ENCODE measurements at regions not wholly inside any gene's neighbourhood (a gene's known extent, or its start where the extent isn't known, plus 50 kb on each side); places are given as distances from the start of the nearest gene placed in this dataset.

DNA sequence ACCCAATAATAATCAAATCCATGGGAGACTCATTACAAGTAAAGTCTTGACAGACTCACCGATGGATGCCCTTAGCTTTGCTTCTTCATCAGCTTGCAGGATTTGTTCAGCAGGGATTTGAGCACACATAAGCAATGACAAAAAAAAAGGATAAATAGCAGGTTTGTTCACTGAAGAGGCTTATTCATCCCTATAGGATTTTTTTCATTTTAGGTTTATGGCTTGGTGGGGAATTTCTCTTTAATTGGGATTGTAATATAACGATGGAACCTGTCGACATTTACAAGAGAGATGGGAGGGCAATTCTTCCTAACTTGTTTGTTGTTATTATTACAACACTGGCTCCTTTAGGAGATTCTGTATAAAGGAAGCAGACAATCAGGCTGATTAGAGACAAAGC lies 649.1 kb upstream of the PLXNA2 start:
- no peak for DNase-seq
- H3K9me3 ChIP-seq = peaks cover 0 to 9% (median 0%) of the 10 kb centered on the region in 11 donors
- no peaks in the 10 kb centered on the region for H3K36me3 ChIP-seq
- no peak overlapping the region for H3K27ac ChIP-seq
- no peak for ATAC-seq
- intact Hi-C loops (cut with DNase I) = no loop called here
- no peak overlapping the region for H3K4me3 ChIP-seq
- H3K27me3 ChIP-seq = no peaks in the 10 kb centered on the region
- TF ChIP-seq, protein P1, sequence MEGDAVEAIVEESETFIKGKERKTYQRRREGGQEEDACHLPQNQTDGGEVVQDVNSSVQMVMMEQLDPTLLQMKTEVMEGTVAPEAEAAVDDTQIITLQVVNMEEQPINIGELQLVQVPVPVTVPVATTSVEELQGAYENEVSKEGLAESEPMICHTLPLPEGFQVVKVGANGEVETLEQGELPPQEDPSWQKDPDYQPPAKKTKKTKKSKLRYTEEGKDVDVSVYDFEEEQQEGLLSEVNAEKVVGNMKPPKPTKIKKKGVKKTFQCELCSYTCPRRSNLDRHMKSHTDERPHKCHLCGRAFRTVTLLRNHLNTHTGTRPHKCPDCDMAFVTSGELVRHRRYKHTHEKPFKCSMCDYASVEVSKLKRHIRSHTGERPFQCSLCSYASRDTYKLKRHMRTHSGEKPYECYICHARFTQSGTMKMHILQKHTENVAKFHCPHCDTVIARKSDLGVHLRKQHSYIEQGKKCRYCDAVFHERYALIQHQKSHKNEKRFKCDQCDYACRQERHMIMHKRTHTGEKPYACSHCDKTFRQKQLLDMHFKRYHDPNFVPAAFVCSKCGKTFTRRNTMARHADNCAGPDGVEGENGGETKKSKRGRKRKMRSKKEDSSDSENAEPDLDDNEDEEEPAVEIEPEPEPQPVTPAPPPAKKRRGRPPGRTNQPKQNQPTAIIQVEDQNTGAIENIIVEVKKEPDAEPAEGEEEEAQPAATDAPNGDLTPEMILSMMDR (IDR thresholded peaks at IDR 0.05) = no peak
- WGBS, 2 donors = 68 to 71% methylated on average over 3 of the region's 3 CpGs
- no peaks in the 10 kb centered on the region for H3K4me1 ChIP-seq

DNA sequence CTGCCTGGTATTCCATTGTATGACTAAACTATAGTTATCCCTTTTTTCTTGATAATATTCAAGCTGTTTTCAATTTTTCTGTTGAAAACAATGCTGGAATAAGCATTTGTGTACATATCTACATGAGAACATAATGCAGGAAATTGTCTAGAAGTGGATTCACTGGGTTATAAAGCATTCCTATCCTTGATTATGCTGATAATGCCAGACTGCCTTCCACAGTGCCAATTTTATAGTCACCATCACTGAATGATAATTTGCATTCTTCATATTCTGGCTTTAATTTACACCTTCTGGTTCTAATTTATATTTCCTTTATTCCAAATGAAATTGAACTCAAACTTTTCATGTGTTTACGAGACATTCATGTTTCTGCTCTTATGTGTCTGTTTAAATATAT lies 651.0 kb upstream of the PLXNA2 start:
- H3K4me1 ChIP-seq = no peaks in the 10 kb centered on the region
- H3K4me3 ChIP-seq = no peak overlapping the region
- H3K36me3 ChIP-seq = no peaks in the 10 kb centered on the region
- 90 to 97% methylated on average over 1 of the region's 1 CpG for WGBS, 2 donors
- DNase-seq = no peak
- TF ChIP-seq, protein P1 (IDR thresholded peaks at IDR 0.05) = no peak
- peaks cover 0 to 9% (median 0%) of the 10 kb centered on the region in 11 donors for H3K9me3 ChIP-seq
- H3K27me3 ChIP-seq = no peaks in the 10 kb centered on the region
- ATAC-seq = no peak
- H3K27ac ChIP-seq = no peak overlapping the region
- intact Hi-C loops (cut with DNase I) = no loop called here

- Histone ChIP-seq H3K27ac (no peak overlapping the region), H3K4me1 (no peaks in the 10 kb centered on the region), H3K4me3 (no peak overlapping the region), H3K27me3 (no peaks in the 10 kb centered on the region), H3K36me3 (no peaks in the 10 kb centered on the region), H3K9me3 (peaks cover 0 to 9% (median 0%) of the 10 kb centered on the region in 11 donors)
- 85 to 88% methylated on average over 1 of the region's 1 CpG for WGBS, 2 donors
- DNase-seq = no peak
- TF ChIP-seq, protein P1 (IDR thresholded peaks at IDR 0.05) = no peak
- ATAC-seq = no peak
- intact Hi-C loops (cut with DNase I) = no loop called here
These were observed 651.6 kb upstream of the PLXNA2 start for GRCh38 chr1:208895820-208896219.

DNA sequence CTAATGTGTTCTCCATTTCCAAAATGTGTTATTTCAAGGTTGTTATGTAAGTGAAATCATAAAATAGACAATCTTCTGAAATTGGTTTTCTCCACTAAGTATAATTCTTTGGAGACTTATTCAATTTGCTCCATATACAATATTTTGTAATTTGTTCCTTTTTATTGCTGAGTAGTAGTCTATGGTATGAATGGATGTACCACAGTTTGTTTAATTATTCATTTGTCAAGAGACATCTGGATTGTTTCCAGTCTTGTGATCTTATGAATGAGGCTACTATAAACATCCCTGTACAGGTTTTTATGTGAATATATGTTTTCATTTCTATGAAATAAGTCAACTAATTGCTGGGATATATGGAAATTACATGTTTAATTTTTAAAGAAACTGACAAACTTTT lies 652.6 kb upstream of the PLXNA2 start:
- peaks cover 0 to 9% (median 0%) of the 10 kb centered on the region in 11 donors for H3K9me3 ChIP-seq
- DNase-seq (no peak), ATAC-seq (no peak)
- H3K36me3 ChIP-seq = no peaks in the 10 kb centered on the region
- H3K27ac ChIP-seq = no peak overlapping the region
- H3K4me1 ChIP-seq = no peaks in the 10 kb centered on the region
- intact Hi-C loops (cut with DNase I) = no loop called here
- H3K27me3 ChIP-seq = no peaks in the 10 kb centered on the region
- TF ChIP-seq, protein P1 (IDR thresholded peaks at IDR 0.05) = no peak
- no peak overlapping the region for H3K4me3 ChIP-seq

GRCh38 chr1:208899438-208899837 lies 655.3 kb upstream of the PLXNA2 start:
- H3K27ac ChIP-seq = no peak overlapping the region
- H3K4me1 ChIP-seq = no peaks in the 10 kb centered on the region
- no peaks in the 10 kb centered on the region for H3K36me3 ChIP-seq
- intact Hi-C loops (cut with DNase I) = no loop called here
- no peak overlapping the region for H3K4me3 ChIP-seq
- ATAC-seq (no peak), DNase-seq (no peak)
- TF ChIP-seq, protein P1 (IDR thresholded peaks at IDR 0.05) = no peak
- H3K27me3 ChIP-seq = no peaks in the 10 kb centered on the region
- peaks cover 0 to 9% (median 0%) of the 10 kb centered on the region in 11 donors for H3K9me3 ChIP-seq

All from heart right ventricle (tissue), 16 donors.